ENCODE measurements at regions not wholly inside any gene's neighbourhood (a gene's known extent, or its start where the extent isn't known, plus 50 kb on each side); places are given as distances from the start of the nearest gene placed in this dataset.
"Not testable (repeated sequence)": the region's sequence is repeated elsewhere in the genome, so short reads cannot be mapped to it uniquely, and the experiment has no call there.

DNA sequence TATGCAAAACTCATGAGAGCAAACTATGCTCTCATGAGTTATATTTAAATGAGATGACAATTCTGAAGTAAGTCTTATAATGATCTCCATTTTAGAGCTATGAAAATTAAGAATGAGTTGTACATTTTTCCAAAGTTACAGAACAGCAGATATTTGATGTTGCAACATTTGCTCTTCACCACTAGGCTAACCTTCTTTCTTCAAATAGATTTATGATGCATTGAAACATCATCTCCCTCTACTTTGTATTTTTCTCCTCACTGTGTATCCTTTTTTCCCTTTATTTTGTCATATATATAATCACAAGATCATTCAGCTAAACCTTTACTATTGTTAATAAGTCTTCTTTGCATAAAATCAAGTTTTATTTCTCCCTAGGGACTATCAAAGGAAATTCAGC lies 497.7 kb upstream of the TYRP1 start:
- no peak for DNase-seq (ENCODE audit: extremely low read depth, low read depth, low spot score)

GRCh38 chr9:12204512-12204911 lies 488.7 kb upstream of the TYRP1 start:
- DNase-seq (ENCODE audit: extremely low read depth, low read depth, low spot score): no peak

- no peak for DNase-seq (ENCODE audit: extremely low read depth, low read depth, low spot score)
Measured at GRCh38 chr9:12212860-12213259, 480.3 kb upstream of the TYRP1 start.

- no peak for DNase-seq (ENCODE audit: extremely low read depth, low read depth, low spot score)
Measured at GRCh38 chr9:12221470-12221869, 471.7 kb upstream of the TYRP1 start.

GRCh38 chr9:12224449-12224848 lies 468.7 kb upstream of the TYRP1 start:
- no peak for DNase-seq (ENCODE audit: extremely low read depth, low read depth, low spot score)

- DNase-seq (ENCODE audit: extremely low read depth, low read depth, low spot score): no peak
Measured at GRCh38 chr9:12230708-12231107, 462.5 kb upstream of the TYRP1 start.

- DNase-seq (ENCODE audit: extremely low read depth, low read depth, low spot score): no peak
Measured at GRCh38 chr9:12231832-12232231, 461.4 kb upstream of the TYRP1 start.

DNA sequence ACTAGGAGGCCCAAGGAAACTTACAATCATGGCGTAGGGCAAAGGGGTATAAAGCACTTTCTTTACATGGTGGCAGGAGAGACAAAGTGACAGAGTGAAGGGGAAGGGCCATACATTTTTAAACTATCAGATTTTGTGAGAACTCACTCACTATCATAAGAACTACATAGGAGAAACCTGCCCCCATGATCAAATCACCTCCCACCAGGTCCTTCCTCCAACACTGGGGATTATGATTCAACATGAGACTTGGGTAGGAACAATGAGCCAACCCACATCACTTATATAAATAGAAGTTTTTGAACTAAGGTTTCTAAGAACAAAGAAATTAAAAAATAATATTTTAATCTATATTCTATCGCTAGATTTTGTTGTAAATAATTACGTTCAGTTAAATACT lies 460.3 kb upstream of the TYRP1 start:
- no peak for DNase-seq (ENCODE audit: extremely low read depth, low read depth, low spot score)

GRCh38 chr9:12253941-12254340 lies 439.2 kb upstream of the TYRP1 start:
- no peak for DNase-seq (ENCODE audit: extremely low read depth, low read depth, low spot score)

- no peak for DNase-seq (ENCODE audit: extremely low read depth, low read depth, low spot score)
Measured at GRCh38 chr9:12266758-12267157, 426.4 kb upstream of the TYRP1 start.

GRCh38 chr9:12271421-12271891 lies 421.7 kb upstream of the TYRP1 start:
- DNase-seq (ENCODE audit: extremely low read depth, low read depth, low spot score): no peak

DNA sequence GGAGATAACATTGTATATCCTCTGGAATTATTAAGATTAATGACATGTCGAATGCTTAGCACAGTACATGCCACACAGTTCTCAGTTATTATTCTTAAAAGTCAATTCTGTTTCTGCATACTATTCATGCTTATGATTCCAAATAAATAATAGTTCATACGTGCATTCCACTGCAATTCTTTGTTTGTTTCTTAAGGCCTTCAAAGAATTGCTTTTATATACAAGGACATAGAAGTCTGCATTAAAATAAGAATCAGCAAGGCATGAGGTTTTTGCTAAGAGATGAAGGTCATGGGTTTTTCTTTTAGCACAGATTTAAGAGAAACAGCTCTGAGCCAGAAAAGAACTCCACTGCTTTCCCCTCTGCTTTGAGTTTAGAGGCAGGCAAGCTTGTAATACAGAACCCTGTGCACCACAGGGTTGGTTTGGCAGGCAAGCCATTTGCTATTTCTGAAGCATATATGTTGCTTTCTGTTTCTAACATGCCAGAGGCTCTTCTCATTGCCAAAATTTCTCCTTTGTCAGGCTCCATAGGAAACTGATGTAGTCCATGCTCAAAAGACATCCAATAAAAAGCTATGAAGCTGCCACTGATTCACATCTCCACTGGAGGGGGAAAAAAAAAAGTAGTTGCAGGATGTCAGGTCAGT lies 420.6 kb upstream of the TYRP1 start:
- DNase-seq (ENCODE audit: extremely low read depth, low read depth, low spot score): no peak

DNA sequence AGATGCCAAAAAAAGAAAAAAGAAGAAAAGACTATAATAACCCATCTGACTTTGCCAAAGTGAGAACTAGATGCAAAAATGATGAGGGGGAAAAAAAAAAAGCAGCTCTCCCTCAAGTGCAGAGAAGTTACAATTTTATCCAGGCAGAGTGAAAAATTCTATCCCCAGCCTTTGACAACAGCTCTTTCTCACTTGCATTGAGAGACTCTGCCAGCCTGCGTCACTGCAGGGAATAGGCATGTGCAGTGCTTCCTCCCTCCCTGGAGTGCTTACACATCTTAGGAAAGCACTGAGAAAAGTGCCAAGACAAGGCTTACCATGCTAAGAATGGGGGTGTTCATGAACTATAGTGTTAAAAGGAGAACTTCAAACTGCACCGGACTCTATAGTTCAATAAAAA lies 418.6 kb upstream of the TYRP1 start:
- DNase-seq (ENCODE audit: extremely low read depth, low read depth, low spot score): no peak

DNA sequence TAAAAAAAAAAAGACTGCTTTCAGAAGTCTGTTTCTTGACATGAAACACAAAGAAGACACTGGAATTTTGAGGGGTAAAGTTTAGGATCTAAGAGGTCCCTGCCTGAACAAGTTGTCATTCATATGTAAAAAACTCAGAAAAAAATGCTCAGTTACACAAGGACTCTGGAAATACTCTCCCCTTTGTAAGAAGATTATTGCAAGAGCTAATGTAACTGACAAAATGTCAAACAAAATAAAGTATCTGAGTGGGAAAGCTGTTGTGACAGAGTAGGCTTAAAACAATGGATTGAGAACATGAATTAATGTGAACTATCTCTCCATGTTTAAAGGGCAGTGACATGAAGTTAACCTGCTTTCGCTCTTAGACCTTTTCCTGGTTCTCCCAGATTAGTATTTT lies 416.7 kb upstream of the TYRP1 start:
- DNase-seq (ENCODE audit: extremely low read depth, low read depth, low spot score): no peak

DNA sequence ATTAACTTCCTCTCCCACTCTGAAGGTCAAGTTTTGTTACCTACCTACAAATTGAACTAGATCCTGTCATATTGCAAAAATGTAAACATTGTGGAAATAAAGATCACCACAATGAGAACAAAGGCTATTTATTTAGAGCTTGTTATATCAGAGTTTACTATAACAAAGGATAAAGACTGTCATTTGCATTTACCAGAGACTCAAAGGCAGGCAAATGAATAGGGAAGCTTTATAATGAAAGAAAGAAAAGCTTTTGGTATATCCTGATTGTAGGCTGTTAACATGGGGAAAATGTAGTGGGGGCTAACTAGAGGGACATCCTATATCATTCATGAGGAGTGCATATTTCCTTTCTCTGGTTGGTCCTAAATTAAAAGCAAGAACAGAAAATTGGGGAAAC lies 403.5 kb upstream of the TYRP1 start:
- DNase-seq (ENCODE audit: extremely low read depth, low read depth, low spot score): no peak

GRCh38 chr9:12290166-12290869 lies 402.9 kb upstream of the TYRP1 start:
- no peak for DNase-seq (ENCODE audit: extremely low read depth, low read depth, low spot score)

GRCh38 chr9:12305211-12305610 lies 388.0 kb upstream of the TYRP1 start:
- DNase-seq (ENCODE audit: extremely low read depth, low read depth, low spot score): no peak

DNA sequence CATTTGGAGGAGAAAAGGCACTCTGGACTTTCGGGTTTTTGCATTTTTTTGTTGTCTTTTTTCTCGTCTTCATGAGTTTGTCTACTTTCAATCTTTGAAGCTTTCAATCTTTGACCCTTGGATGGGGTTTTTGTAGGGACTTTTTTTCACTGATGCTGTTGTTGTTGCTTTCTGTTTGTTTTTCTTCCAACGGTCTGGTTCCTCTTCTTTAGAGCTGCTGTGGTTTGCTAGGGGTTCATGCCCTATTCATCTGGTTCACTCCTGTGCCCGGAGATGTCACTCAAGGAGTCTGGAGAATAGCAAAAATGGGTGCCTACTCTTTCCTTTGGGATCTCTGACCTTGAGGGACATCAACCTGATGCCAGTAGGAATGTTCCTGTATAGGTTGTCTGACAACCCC lies 378.6 kb upstream of the TYRP1 start:
- DNase-seq (ENCODE audit: extremely low read depth, low read depth, low spot score): no peak

- no peak for DNase-seq (ENCODE audit: extremely low read depth, low read depth, low spot score)
Measured at GRCh38 chr9:12318732-12319685, 374.2 kb upstream of the TYRP1 start.

GRCh38 chr9:12329623-12329985 lies 363.6 kb upstream of the TYRP1 start:
- no peak for DNase-seq (ENCODE audit: extremely low read depth, low read depth, low spot score)

DNA sequence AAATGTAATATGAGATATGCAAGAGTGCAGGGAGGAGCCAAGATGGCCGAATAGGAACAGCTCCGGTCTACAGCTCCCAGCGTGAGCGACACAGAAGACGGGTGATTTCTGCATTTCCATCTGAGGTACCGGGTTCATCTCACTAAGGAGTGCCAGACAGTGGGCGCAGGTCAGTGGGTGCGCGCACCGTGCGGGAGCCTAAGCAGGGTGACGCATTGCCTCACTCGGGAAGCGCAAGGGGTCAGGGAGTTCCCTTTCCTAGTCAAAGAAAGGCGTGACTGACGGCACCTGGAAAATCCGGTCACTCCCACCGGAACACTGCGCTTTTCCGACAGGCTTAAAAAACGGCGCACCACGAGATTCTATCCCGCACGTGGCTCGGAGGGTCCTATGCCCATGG lies 359.2 kb upstream of the TYRP1 start:
- not testable (repeated sequence) for DNase-seq (ENCODE audit: extremely low read depth, low read depth, low spot score)

DNA sequence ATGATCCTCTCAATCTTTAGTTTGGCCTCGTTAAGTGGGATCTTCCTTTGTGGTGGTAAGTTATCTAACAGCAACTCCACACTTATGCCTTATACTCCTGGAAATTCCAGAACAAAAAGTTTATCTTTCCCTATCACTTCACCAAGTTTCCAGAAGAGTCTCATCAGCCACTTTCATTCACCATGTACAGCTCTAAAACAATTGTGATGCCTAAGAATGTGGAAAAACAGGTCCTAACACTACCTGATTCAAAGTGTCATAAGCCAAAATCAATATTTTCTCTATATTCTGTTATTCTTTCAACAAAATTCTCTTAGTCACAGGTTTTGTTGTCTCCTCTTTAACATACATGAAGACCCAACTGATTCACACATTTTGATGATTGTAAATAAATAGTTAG lies 342.4 kb upstream of the TYRP1 start:
- DNase-seq (ENCODE audit: extremely low read depth, low read depth, low spot score): no peak

All from glomerular endothelial cell (primary cell).